Calu3 (cell line): ENCODE measurements at regions not wholly inside any gene's neighbourhood (a gene's known extent, or its start where the extent isn't known, plus 50 kb on each side); places are given as distances from the start of the nearest gene placed in this dataset.

ENCODE experiments used
- BruUV-seq: library from RNA; stranded (reverse); fragments of 400-500 nt; replicated peaks from 2 replicates; lab custom pipeline; 2021; lab: Mats Ljungman, UMichigan
- CTCF ChIA-PET: fragments of 300-600 bp; sonication (Branson Sonifier 250); formaldehyde crosslinking; loops from one replicate; lab custom pipeline; 2022; ENCODE audit warnings: antibody characterized with exemption; lab: Charles Lee
- DNase-seq: peaks from one replicate; pipeline ENCODE4 v3.0.0; 2022
- H3K27ac Mint-ChIP-seq: one replicate; pipeline ENCODE4 v1.8.0; 2022; ENCODE audit warnings: mixed read lengths; ENCODE audit not compliant: unreplicated experiment
- H3K27me3 Mint-ChIP-seq: one replicate; pipeline ENCODE4 v1.8.0; 2022; ENCODE audit warnings: mixed read lengths; ENCODE audit not compliant: unreplicated experiment
- H3K36me3 Mint-ChIP-seq: one replicate; pipeline ENCODE4 v1.8.0; 2022; ENCODE audit warnings: mild to moderate bottlenecking, moderate library complexity, mixed read lengths; ENCODE audit not compliant: insufficient read depth, unreplicated experiment
- H3K4me1 Mint-ChIP-seq: one replicate; pipeline ENCODE4 v1.8.0; 2022; ENCODE audit warnings: mild to moderate bottlenecking, low read depth, mixed read lengths; ENCODE audit not compliant: unreplicated experiment
- H3K4me3 Mint-ChIP-seq: one replicate; pipeline ENCODE4 v1.8.0; 2022; ENCODE audit warnings: mild to moderate bottlenecking, low read depth, moderate library complexity, mixed read lengths; ENCODE audit not compliant: unreplicated experiment
- H3K9me3 Mint-ChIP-seq: one replicate; pipeline ENCODE4 v1.8.0; 2022; ENCODE audit warnings: low read depth, mixed read lengths; ENCODE audit not compliant: unreplicated experiment
- CTCF ChIP-seq: fragments of 200-600 bp; IDR thresholded peaks from one replicate; pipeline ENCODE4 v1.8.0; 2022; ENCODE audit warnings: antibody characterized with exemption; ENCODE audit not compliant: unreplicated experiment
- intact Hi-C: fragments of 100-400 bp; cut with micrococcal nuclease; formaldehyde crosslinking; loops from one replicate; pipeline ENCODE4 v1.10.0; 2022; ENCODE audit not compliant: unreplicated experiment

GRCh38 chr9:25374281-25374680 is 304.0 kb downstream of the TUSC1 start:
- no peak for TF ChIP-seq CTCF
- intact Hi-C loops = no loop called here
- Mint-ChIP-seq H3K9me3 (no peaks in the 10 kb centered on the region), H3K36me3 (no peaks in the 10 kb centered on the region), H3K4me1 (no peaks in the 10 kb centered on the region), H3K4me3 (no peak overlapping the region), H3K27me3 (no peaks in the 10 kb centered on the region), H3K27ac (no peak overlapping the region)
- no peak for DNase-seq
- CTCF ChIA-PET = no interaction called here
- BruUV-seq = no TSS peak

GRCh38 chr9:25366906-25367305 is 311.3 kb downstream of the TUSC1 start:
- TF ChIP-seq CTCF = no peak
- Mint-ChIP-seq H3K4me1 (no peaks in the 10 kb centered on the region), H3K27me3 (no peaks in the 10 kb centered on the region), H3K4me3 (no peak overlapping the region), H3K9me3 (no peaks in the 10 kb centered on the region), H3K36me3 (no peaks in the 10 kb centered on the region), H3K27ac (no peak overlapping the region)
- intact Hi-C loops = no loop called here
- no peak for DNase-seq
- CTCF ChIA-PET = no interaction called here
- no TSS peak for BruUV-seq

GRCh38 chr9:25353783-25354182 is 324.5 kb downstream of the TUSC1 start:
- TF ChIP-seq CTCF = no peak
- no peaks in the 10 kb centered on the region for H3K36me3 Mint-ChIP-seq
- H3K9me3 Mint-ChIP-seq = peaks cover 5% of the 10 kb centered on the region
- BruUV-seq = no TSS peak
- H3K27me3 Mint-ChIP-seq = no peaks in the 10 kb centered on the region
- intact Hi-C loops = no loop called here
- no peak for DNase-seq
- H3K4me1 Mint-ChIP-seq = no peaks in the 10 kb centered on the region
- CTCF ChIA-PET = no interaction called here
- no peak overlapping the region for H3K4me3 Mint-ChIP-seq
- no peak overlapping the region for H3K27ac Mint-ChIP-seq

GRCh38 chr9:25350011-25350410 is 328.2 kb downstream of the TUSC1 start:
- no peak for DNase-seq
- no peaks in the 10 kb centered on the region for H3K27me3 Mint-ChIP-seq
- no peak overlapping the region for H3K27ac Mint-ChIP-seq
- TF ChIP-seq CTCF = no peak
- no peaks in the 10 kb centered on the region for H3K9me3 Mint-ChIP-seq
- no peaks in the 10 kb centered on the region for H3K36me3 Mint-ChIP-seq
- intact Hi-C loops = no loop called here
- CTCF ChIA-PET = interaction anchor here (0.6 kb wide), 1 partner anchor 1475 kb away, joined by 3 read pairs; no protein-coding TSS in a partner anchor
- H3K4me3 Mint-ChIP-seq = no peak overlapping the region
- no peaks in the 10 kb centered on the region for H3K4me1 Mint-ChIP-seq
- BruUV-seq = no TSS peak
